ENCODE measurements at regions not wholly inside any gene's neighbourhood (a gene's known extent, or its start where the extent isn't known, plus 50 kb on each side); places are given as distances from the start of the nearest gene placed in this dataset.
A peak's percentile ranks its signal among the peaks of the same experiment; 100 is the strongest.

GRCh38 chr18:22467760-22468553 is 50.2 kb upstream of the CTAGE1 start:
- peak; percentile 99 for DNase-seq

GRCh38 chr18:22468554-22468891 is 50.8 kb upstream of the CTAGE1 start:
- DNase-seq: no peak

- no peak for DNase-seq
Measured at GRCh38 chr18:22469061-22469734, 51.5 kb upstream of the CTAGE1 start.

GRCh38 chr18:22469926-22470247 is 52.2 kb upstream of the CTAGE1 start:
- DNase-seq: no peak

- peak; percentile 38 for DNase-seq
Measured at GRCh38 chr18:22470248-22471235, 52.8 kb upstream of the CTAGE1 start.

GRCh38 chr18:22471546-22472131 is 53.9 kb upstream of the CTAGE1 start:
- DNase-seq: peak; percentile 52

- DNase-seq: peak; percentile 33
Measured at GRCh38 chr18:22473366-22473765, 55.7 kb upstream of the CTAGE1 start.

- no peak for DNase-seq
Measured at GRCh38 chr18:22475426-22476100, 57.8 kb upstream of the CTAGE1 start.

GRCh38 chr18:22477222-22477621 is 59.5 kb upstream of the CTAGE1 start:
- DNase-seq: no peak

- no peak for DNase-seq
Measured at GRCh38 chr18:22482948-22483347, 65.2 kb upstream of the CTAGE1 start.

GRCh38 chr18:22483407-22483806 is 65.7 kb upstream of the CTAGE1 start:
- no peak for DNase-seq

GRCh38 chr18:22484471-22484870 is 66.8 kb upstream of the CTAGE1 start:
- DNase-seq: no peak

GRCh38 chr18:22485808-22486244 is 68.1 kb upstream of the CTAGE1 start:
- peak; percentile 51 for DNase-seq

- no peak for DNase-seq
Measured at GRCh38 chr18:22486667-22487066, 69.0 kb upstream of the CTAGE1 start.

GRCh38 chr18:22488554-22488953 is 70.8 kb upstream of the CTAGE1 start:
- no peak for DNase-seq

GRCh38 chr18:22489704-22490103 is 72.0 kb upstream of the CTAGE1 start:
- peak; percentile 49 for DNase-seq

GRCh38 chr18:22490429-22490846 is 72.7 kb upstream of the CTAGE1 start:
- DNase-seq: no peak

GRCh38 chr18:22493255-22493654 is 75.5 kb upstream of the CTAGE1 start:
- no peak for DNase-seq

- DNase-seq: peak; percentile 80
Measured at GRCh38 chr18:22493940-22494339, 76.2 kb upstream of the CTAGE1 start.

- peak; percentile 85 for DNase-seq
Measured at GRCh38 chr18:22494771-22495170, 77.1 kb upstream of the CTAGE1 start.

GRCh38 chr18:22499421-22499820 is 81.7 kb upstream of the CTAGE1 start:
- DNase-seq: no peak

- peak; percentile 85 for DNase-seq
Measured at GRCh38 chr18:22503803-22504202, 86.1 kb upstream of the CTAGE1 start.

Measured in fibroblast of skin of right biceps (primary cell).